Panc1 (cell line): ENCODE measurements at regions not wholly inside any gene's neighbourhood (a gene's known extent, or its start where the extent isn't known, plus 50 kb on each side); places are given as distances from the start of the nearest gene placed in this dataset.

Source experiments
- ATAC-seq: fragments of 200-7000 bp; cut with Tn5 transposase; 2 replicates; pipeline ENCODE4 v1.9.1; 2020; ENCODE audit warnings: mild to moderate bottlenecking, moderate library complexity
- BruUV-seq: library from RNA; stranded (reverse); fragments of 400-500 nt; replicated peaks from 2 replicates; lab custom pipeline; 2021; lab: Mats Ljungman, UMichigan
- CTCF ChIA-PET: fragments of 300-600 bp; sonication (Branson Sonifier 250); formaldehyde crosslinking; loops from one replicate; lab custom pipeline; 2022; ENCODE audit warnings: antibody characterized with exemption; lab: Charles Lee
- POLR2A ChIA-PET: fragments of 300-600 bp; sonication (Branson Sonifier 250); formaldehyde crosslinking; loops from one replicate; lab custom pipeline; 2022; ENCODE audit warnings: antibody characterized with exemption; lab: Charles Lee
- DNase-seq: peaks from one replicate; pipeline ENCODE4 v3.0.0-alpha.2; 2010; ENCODE audit warnings: low read depth, low spot score
- H3K27ac ChIP-seq: 2 replicates; pipeline ENCODE4 v1.5.1; 2011; ENCODE audit warnings: mild to moderate bottlenecking, low read length, inconsistent platforms
- H3K27me3 ChIP-seq: fragments of 200-500 bp; sonication (Bioruptor generic); 2 replicates; pipeline ENCODE4 v1.6.0; 2014; ENCODE audit warnings: low read length, inconsistent platforms; ENCODE audit not compliant: control insufficient read depth, insufficient read depth
- H3K36me3 ChIP-seq: fragments of 200-500 bp; sonication (Bioruptor generic); 2 replicates; pipeline ENCODE4 v1.5.1; 2014; ENCODE audit warnings: inconsistent platforms, mild to moderate bottlenecking, low read length, moderate library complexity; ENCODE audit not compliant: control insufficient read depth, insufficient read depth
- H3K4me1 ChIP-seq: 2 replicates; pipeline ENCODE4 v1.5.1; 2011; ENCODE audit warnings: inconsistent platforms, mild to moderate bottlenecking, low read length, moderate library complexity; ENCODE audit not compliant: control insufficient read depth, insufficient read depth
- H3K4me3 ChIP-seq, 2 experiments: 2 replicates each; pipeline ENCODE4 v1.5.1; 2011 to 2012; ENCODE audit warnings: low read depth in 2 of 2, low read length in 2 of 2, mild to moderate bottlenecking in 2 of 2, inconsistent platforms in 1 of 2, moderate library complexity in 1 of 2
- H3K9me3 ChIP-seq: fragments of 200-500 bp; sonication (Bioruptor generic); 2 replicates; pipeline ENCODE4 v1.5.1; 2014; ENCODE audit warnings: low read depth, mild to moderate bottlenecking, inconsistent platforms, low read length, moderate library complexity; ENCODE audit not compliant: control insufficient read depth, insufficient read depth
- CTCF ChIP-seq: fragments of 450-650 bp; IDR thresholded peaks from 2 replicates; pipeline ENCODE4 v1.5.1; 2017; ENCODE audit warnings: mild to moderate bottlenecking
- POLR2AphosphoS5 ChIP-seq: IDR thresholded peaks from 2 replicates; pipeline ENCODE4 v1.6.1; 2012; ENCODE audit warnings: mild to moderate bottlenecking, low read depth, low read length, moderate library complexity
- REST ChIP-seq, 2 experiments: IDR thresholded peaks; 2 replicates each; pipeline ENCODE4 v1.6.1; 2011 to 2012; ENCODE audit warnings: low read depth in 2 of 2, control low read depth in 1 of 2, low read length in 1 of 2, mild to moderate bottlenecking in 1 of 2, moderate library complexity in 1 of 2; ENCODE audit not compliant: insufficient read depth in 1 of 2
- SIN3A ChIP-seq: IDR thresholded peaks from 2 replicates; pipeline ENCODE4 v1.6.1; 2012; ENCODE audit warnings: low read depth, mild to moderate bottlenecking, low read length, moderate library complexity, borderline replicate concordance; ENCODE audit not compliant: insufficient read depth
- TCF7L2 ChIP-seq: IDR thresholded peaks from 2 replicates; pipeline ENCODE4 v1.6.1; 2011; ENCODE audit warnings: mild to moderate bottlenecking, low read depth, low read length, inconsistent platforms
- in situ Hi-C: cut with HindIII; loops from 2 replicates; pipeline ENCODE4 v1.10.0; 2016; ENCODE audit warnings: low sequenced_read_pairs, low pct_unique_long_range_greater_than_20kb
- intact Hi-C: fragments of 100-400 bp; cut with micrococcal nuclease; formaldehyde crosslinking; loops from one replicate; pipeline ENCODE4 v1.10.0; 2022; ENCODE audit not compliant: unreplicated experiment

GRCh38 chr18:11368020-11368419 lies 218.7 kb upstream of the PIEZO2 start:
- CTCF ChIA-PET: no interaction called here
- no peak for TF ChIP-seq REST (IDR thresholded peaks at IDR 0.05; ENCODE audit: insufficient read depth in 1 of 2, low read depth in 2 of 2, low read length in 1 of 2)
- TF ChIP-seq POLR2AphosphoS5: no peak
- TF ChIP-seq SIN3A: no peak
- TF ChIP-seq TCF7L2: no peak
- TF ChIP-seq CTCF: no peak
- BruUV-seq: no TSS peak

GRCh38 chr18:11367351-11367750 lies 218.0 kb upstream of the PIEZO2 start:
- in situ Hi-C loops: no loop called here
- no TSS peak for BruUV-seq
- TF ChIP-seq POLR2AphosphoS5 (no peak), CTCF (no peak), SIN3A (no peak), TCF7L2 (no peak), REST (IDR thresholded peaks at IDR 0.05; ENCODE audit: insufficient read depth in 1 of 2, low read depth in 2 of 2, low read length in 1 of 2) (no peak)

More at GRCh38 chr18:11368020-11368419, 218.7 kb upstream of the PIEZO2 start:
- in situ Hi-C loops (no loop called here), intact Hi-C loops (no loop called here)
- Histone ChIP-seq H3K27ac (no peak overlapping the region), H3K9me3 (no peaks in the 10 kb centered on the region), H3K27me3 (no peaks in the 10 kb centered on the region), H3K4me1 (no peaks in the 10 kb centered on the region), H3K4me3 (no peak overlapping the region), H3K36me3 (no peaks in the 10 kb centered on the region)
- POLR2A ChIA-PET: no interaction called here
- ATAC-seq (no peak), DNase-seq (no peak)

More at GRCh38 chr18:11367351-11367750, 218.0 kb upstream of the PIEZO2 start:
- no peak for DNase-seq
- ChIA-PET POLR2A (no interaction called here), CTCF (no interaction called here)
- Histone ChIP-seq H3K36me3 (no peaks in the 10 kb centered on the region), H3K9me3 (no peaks in the 10 kb centered on the region), H3K4me1 (no peaks in the 10 kb centered on the region), H3K27me3 (no peaks in the 10 kb centered on the region), H3K27ac (no peak overlapping the region), H3K4me3 (no peak overlapping the region)
- ATAC-seq: no peak
- intact Hi-C loops: no loop called here
